ENCODE measurements at regions not wholly inside any gene's neighbourhood (a gene's known extent, or its start where the extent isn't known, plus 50 kb on each side); places are given as distances from the start of the nearest gene placed in this dataset.

GRCh38 chr6:114945392-114945791, 602.6 kb upstream of the HS3ST5 start:
- Histone ChIP-seq H3K36me3 (replicated peaks; ENCODE audit: insufficient read depth, low read length) (no peaks in the 10 kb centered on the region), H3K27ac (ENCODE audit: low read length) (no peak overlapping the region), H3K4me3 (ENCODE audit: low read length) (no peak overlapping the region), H3K9me3 (replicated peaks; ENCODE audit: insufficient read depth, low read length) (no peaks in the 10 kb centered on the region), H3K79me2 (ENCODE audit: low read length) (no peaks in the 10 kb centered on the region), H3K9me2 (replicated peaks; ENCODE audit: insufficient read depth, low read length) (no peaks in the 10 kb centered on the region), H3K4me2 (ENCODE audit: low read depth, low read length) (no peak overlapping the region), H3K27me3 (replicated peaks; ENCODE audit: insufficient read depth, low read length) (no peaks in the 10 kb centered on the region), H2AFZ (ENCODE audit: low read length) (no peak overlapping the region), H4K20me1 (ENCODE audit: insufficient read depth, low read length) (no peaks in the 10 kb centered on the region), H3F3A (ENCODE audit: insufficient read depth, low read length) (no peaks in the 10 kb centered on the region), H3K4me1 (ENCODE audit: low read length) (no peaks in the 10 kb centered on the region), H3K9ac (ENCODE audit: low read length) (no peak overlapping the region)
- no peak for DNase-seq
- TF ChIP-seq CTCF (IDR thresholded peaks at IDR 0.05; ENCODE audit: low read length) (no peak), EZH2phosphoT487 (IDR thresholded peaks at IDR 0.05; ENCODE audit: low read length) (no peak), EZH2 (optimal IDR thresholded peaks at IDR 0.05; ENCODE audit: low read depth, low read length) (no peak)

- H3K27ac ChIP-seq (ENCODE audit: low read length) = no peak overlapping the region
These were observed 598.3 kb upstream of the HS3ST5 start for GRCh38 chr6:114941078-114941477.

GRCh38 chr6:114940181-114940580, 597.4 kb upstream of the HS3ST5 start:
- no peaks in the 10 kb centered on the region for H3K27me3 ChIP-seq (replicated peaks; ENCODE audit: insufficient read depth, low read length)
- no peak overlapping the region for H3K27ac ChIP-seq (ENCODE audit: low read length)
- no peaks in the 10 kb centered on the region for H3K4me1 ChIP-seq (ENCODE audit: low read length)
- no peaks in the 10 kb centered on the region for H3K9me3 ChIP-seq (replicated peaks; ENCODE audit: insufficient read depth, low read length)
- no peak for TF ChIP-seq CTCF (IDR thresholded peaks at IDR 0.05; ENCODE audit: low read length)
- TF ChIP-seq EZH2phosphoT487 (IDR thresholded peaks at IDR 0.05; ENCODE audit: low read length) = no peak
- TF ChIP-seq EZH2 (optimal IDR thresholded peaks at IDR 0.05; ENCODE audit: low read depth, low read length) = no peak
- no peaks in the 10 kb centered on the region for H3K79me2 ChIP-seq (ENCODE audit: low read length)
- H3K9me2 ChIP-seq (replicated peaks; ENCODE audit: insufficient read depth, low read length) = no peaks in the 10 kb centered on the region
- no peaks in the 10 kb centered on the region for H3F3A ChIP-seq (ENCODE audit: insufficient read depth, low read length)
- H3K4me2 ChIP-seq (ENCODE audit: low read depth, low read length) = no peak overlapping the region
- H3K36me3 ChIP-seq (replicated peaks; ENCODE audit: insufficient read depth, low read length) = no peaks in the 10 kb centered on the region
- H3K9ac ChIP-seq (ENCODE audit: low read length) = no peak overlapping the region
- H4K20me1 ChIP-seq (ENCODE audit: insufficient read depth, low read length) = no peaks in the 10 kb centered on the region
- no peak overlapping the region for H3K4me3 ChIP-seq (ENCODE audit: low read length)
- DNase-seq = no peak
- no peak overlapping the region for H2AFZ ChIP-seq (ENCODE audit: low read length)

More at GRCh38 chr6:114941078-114941477, 598.3 kb upstream of the HS3ST5 start:
- no peaks in the 10 kb centered on the region for H3K9me3 ChIP-seq (replicated peaks; ENCODE audit: insufficient read depth, low read length)
- no peaks in the 10 kb centered on the region for H4K20me1 ChIP-seq (ENCODE audit: insufficient read depth, low read length)
- H3K27me3 ChIP-seq (replicated peaks; ENCODE audit: insufficient read depth, low read length) = no peaks in the 10 kb centered on the region
- no peaks in the 10 kb centered on the region for H3K79me2 ChIP-seq (ENCODE audit: low read length)
- no peaks in the 10 kb centered on the region for H3K9me2 ChIP-seq (replicated peaks; ENCODE audit: insufficient read depth, low read length)
- H3K4me2 ChIP-seq (ENCODE audit: low read depth, low read length) = no peak overlapping the region
- no peaks in the 10 kb centered on the region for H3K36me3 ChIP-seq (replicated peaks; ENCODE audit: insufficient read depth, low read length)
- no peak for TF ChIP-seq EZH2 (optimal IDR thresholded peaks at IDR 0.05; ENCODE audit: low read depth, low read length)
- TF ChIP-seq CTCF (IDR thresholded peaks at IDR 0.05; ENCODE audit: low read length) = no peak
- TF ChIP-seq EZH2phosphoT487 (IDR thresholded peaks at IDR 0.05; ENCODE audit: low read length) = no peak
- H3K4me3 ChIP-seq (ENCODE audit: low read length) = no peak overlapping the region
- no peak overlapping the region for H3K9ac ChIP-seq (ENCODE audit: low read length)
- H3F3A ChIP-seq (ENCODE audit: insufficient read depth, low read length) = no peaks in the 10 kb centered on the region
- H3K4me1 ChIP-seq (ENCODE audit: low read length) = no peaks in the 10 kb centered on the region
- no peak for DNase-seq
- H2AFZ ChIP-seq (ENCODE audit: low read length) = no peak overlapping the region
